GM10266 (cell line): ENCODE measurements at regions not wholly inside any gene's neighbourhood (a gene's known extent, or its start where the extent isn't known, plus 50 kb on each side); places are given as distances from the start of the nearest gene placed in this dataset.

ENCODE experiments used
- DNase-seq: peaks from one replicate; pipeline ENCODE4 v3.0.0; 2012; ENCODE audit errors: extremely low spot score
- TF ChIP-seq, protein P1 (sequence below): IDR thresholded peaks from 2 replicates; pipeline ENCODE4 v1.5.1; 2012; ENCODE audit warnings: mild to moderate bottlenecking, low read depth; ENCODE audit not compliant: control insufficient read depth, insufficient read depth; ENCODE audit errors: missing control alignments

DNA sequence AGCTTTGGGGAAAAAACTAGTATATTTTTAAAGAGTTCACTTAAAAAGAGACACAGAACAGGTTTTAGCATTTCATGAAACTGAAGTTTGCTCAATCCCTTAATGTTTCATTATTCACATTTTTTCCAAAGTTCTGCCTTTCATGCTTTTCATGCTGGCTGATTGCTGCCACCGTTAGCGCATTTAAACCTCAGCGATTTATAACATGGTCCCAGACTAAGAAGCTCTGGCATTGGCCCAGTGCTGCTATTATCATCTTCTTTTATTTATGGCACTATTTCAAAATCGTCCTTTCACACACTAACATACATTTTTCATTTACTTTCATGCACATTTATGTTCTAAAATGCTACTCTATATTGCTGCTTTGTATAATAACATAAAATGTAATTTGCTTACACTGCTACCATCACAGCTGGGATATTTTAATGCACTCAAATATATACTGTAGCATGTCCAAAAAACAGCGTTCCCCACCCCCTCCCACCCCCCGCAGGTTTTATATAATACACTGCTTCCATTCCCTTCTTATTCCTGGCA is 141.9 kb downstream of the MPP7 start:
- TF ChIP-seq, protein P1, sequence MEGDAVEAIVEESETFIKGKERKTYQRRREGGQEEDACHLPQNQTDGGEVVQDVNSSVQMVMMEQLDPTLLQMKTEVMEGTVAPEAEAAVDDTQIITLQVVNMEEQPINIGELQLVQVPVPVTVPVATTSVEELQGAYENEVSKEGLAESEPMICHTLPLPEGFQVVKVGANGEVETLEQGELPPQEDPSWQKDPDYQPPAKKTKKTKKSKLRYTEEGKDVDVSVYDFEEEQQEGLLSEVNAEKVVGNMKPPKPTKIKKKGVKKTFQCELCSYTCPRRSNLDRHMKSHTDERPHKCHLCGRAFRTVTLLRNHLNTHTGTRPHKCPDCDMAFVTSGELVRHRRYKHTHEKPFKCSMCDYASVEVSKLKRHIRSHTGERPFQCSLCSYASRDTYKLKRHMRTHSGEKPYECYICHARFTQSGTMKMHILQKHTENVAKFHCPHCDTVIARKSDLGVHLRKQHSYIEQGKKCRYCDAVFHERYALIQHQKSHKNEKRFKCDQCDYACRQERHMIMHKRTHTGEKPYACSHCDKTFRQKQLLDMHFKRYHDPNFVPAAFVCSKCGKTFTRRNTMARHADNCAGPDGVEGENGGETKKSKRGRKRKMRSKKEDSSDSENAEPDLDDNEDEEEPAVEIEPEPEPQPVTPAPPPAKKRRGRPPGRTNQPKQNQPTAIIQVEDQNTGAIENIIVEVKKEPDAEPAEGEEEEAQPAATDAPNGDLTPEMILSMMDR: no peak
- no peak for DNase-seq

DNA sequence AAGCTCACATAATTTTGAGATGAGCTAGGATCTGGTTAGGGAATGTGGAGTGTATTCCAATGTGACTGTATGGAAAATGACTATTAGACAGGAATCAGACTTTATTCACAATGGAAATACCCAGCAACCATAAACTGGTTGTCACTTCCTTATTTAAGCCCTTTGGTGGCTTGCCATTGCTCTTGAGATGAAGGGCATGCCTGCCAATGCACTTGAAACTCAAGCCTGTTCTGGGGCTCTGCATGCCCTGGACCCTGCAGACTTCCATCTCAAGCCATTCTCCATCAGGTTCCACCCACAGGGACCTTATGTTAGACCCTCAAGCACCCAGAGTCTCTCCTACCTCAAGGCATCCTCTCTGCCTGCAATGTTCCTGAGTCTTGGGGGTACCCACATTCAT is 145.5 kb downstream of the MPP7 start:
- TF ChIP-seq, protein P1: no peak
- DNase-seq: no peak

DNA sequence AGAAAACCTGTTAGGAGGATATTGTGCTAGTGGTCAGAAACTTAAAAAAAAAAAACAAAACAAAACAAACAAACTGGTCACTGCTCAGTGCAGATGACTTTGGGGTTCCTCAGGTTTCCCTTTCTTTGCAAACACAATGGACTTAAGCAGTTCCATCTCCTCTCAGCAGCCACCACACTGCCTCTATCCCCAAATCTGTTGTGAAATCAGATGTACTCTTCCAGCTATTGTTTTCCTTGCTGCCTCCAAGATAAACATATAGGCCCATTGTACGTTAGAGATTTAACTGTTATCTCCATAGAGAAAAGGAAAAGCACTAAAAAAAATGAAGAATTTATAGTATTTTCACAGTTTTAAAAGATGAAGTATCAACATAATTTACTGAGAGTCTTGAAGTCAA is 147.1 kb downstream of the MPP7 start:
- DNase-seq: no peak
- TF ChIP-seq, protein P1: no peak

DNA sequence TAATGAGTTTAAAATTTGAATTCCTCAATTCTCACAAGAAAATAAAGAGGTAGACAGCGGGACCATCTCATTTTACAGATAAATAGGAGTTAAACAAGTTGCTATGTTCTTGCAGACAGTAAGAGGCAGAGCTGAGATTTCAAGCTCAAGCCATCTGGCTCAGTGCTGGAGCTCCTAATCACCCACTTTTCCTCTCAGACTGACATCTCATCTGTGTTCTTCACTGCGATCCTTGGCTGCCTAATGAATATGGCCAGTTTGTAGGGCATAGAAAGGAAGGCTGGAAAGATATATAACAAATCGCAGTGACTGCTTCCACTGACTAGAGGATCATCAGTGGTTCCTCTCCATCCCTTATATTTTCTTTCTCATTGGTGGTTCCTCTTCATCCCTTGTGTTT is 151.2 kb downstream of the MPP7 start:
- TF ChIP-seq, protein P1: no peak
- DNase-seq: no peak

DNA sequence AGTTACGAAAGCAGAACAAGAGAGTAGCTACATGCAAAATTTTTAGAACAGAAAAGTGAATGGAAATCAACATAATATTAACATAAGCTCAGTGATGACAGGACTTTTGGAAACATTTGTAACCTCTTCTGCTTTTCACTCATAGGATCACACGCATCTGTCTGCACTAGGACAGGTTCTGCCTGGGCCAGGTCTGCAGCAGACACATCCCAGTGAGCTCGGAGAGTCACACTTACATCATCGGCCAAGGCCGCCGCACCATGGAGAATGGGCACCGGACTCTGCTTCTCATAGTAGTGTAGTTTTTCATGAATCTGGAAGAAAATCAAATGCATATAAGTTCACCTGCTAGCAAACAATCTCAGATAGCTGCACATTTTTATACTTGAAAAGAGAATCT is 150.9 kb upstream of the ODAD2 start:
- no peak for DNase-seq
- TF ChIP-seq, protein P1: no peak

DNA sequence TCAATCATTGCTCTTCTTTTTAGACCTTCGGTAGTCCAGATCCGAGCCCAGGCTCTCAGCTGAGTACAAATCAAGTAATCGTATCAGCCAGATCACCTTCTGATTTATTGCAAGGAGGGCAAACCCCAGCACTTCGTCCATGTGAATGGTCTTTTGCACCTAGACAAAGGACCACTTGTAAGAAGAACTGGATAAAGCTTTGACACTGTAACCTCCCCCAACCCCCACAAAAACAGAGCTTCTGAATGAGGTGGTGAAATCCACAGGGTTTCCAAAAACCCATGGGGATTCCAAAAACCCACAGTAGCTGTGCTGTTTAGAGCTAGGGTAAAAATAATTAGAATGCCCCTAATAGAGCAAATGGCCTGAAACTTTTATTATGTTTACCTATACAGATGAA is 148.8 kb upstream of the ODAD2 start:
- DNase-seq: no peak
- TF ChIP-seq, protein P1: no peak

DNA sequence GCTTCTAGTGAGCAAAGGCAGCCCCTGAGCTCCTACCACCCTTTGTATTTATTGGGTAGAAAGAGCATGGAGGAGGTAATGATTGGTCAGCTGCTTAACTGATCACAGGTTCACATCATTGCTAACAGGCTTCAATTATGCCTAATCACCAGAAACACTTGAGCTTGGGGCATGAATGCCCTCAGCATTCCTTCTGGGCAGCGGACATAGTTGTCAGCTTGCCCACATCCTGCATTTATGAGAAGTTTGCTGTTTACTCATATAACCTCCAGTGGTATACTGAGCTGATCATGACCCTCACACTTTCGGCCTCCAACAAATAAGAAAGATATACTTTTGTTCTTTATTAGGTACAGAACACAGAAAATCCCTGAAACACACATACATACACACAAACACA is 140.3 kb upstream of the ODAD2 start:
- DNase-seq: no peak

More for the DNA sequence above, 140.3 kb upstream of the ODAD2 start:
- TF ChIP-seq, protein P1: no peak
